GM18909 (cell line): ENCODE measurements at regions not wholly inside any gene's neighbourhood (a gene's known extent, or its start where the extent isn't known, plus 50 kb on each side); places are given as distances from the start of the nearest gene placed in this dataset.

Source experiments
- ATAC-seq: cut with Tn5 transposase; IDR thresholded peaks from one replicate; pipeline ENCODE4 v1.9.1; 2021; ENCODE audit warnings: mild to moderate bottlenecking; ENCODE audit not compliant: unreplicated experiment, poor library complexity

DNA sequence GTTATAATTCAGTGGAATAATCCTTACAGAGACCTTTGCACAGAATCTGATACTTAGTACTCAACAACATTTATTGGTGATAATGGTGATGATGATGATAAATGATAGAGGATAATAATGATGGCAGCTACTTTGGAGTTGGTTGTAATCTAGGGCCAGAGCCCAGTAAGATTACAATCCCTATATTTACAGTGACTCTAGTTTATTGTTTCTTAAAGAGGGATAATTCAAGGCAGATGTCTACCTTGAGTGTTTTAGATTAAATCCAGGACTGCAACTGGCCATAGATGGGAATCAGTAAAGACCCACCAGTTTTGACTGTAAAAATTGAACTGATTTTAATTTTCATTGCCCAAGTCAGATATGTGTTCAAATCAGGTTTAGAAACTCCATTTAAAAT is 813.9 kb upstream of the CNTNAP5 start:
- no peak for ATAC-seq

DNA sequence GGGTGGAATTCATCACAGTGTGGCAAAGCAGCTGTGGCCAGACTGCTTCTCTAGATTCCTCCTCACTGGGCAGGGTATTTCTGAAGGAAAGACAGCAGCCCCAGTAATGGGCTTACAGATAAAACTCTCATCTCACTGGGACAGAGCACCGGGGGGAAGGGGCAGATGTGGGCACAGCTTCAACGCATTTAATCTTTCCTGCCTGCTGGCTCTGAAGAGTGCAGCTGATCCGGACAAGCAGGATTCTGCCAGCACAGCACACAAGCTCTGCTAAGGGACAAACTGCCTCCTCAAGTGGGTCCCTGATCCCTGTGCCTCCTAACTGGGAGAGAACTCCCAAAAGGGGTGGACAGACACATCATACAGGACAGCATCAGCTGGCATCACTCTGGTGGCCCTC is 779.9 kb upstream of the CNTNAP5 start:
- ATAC-seq: no peak

DNA sequence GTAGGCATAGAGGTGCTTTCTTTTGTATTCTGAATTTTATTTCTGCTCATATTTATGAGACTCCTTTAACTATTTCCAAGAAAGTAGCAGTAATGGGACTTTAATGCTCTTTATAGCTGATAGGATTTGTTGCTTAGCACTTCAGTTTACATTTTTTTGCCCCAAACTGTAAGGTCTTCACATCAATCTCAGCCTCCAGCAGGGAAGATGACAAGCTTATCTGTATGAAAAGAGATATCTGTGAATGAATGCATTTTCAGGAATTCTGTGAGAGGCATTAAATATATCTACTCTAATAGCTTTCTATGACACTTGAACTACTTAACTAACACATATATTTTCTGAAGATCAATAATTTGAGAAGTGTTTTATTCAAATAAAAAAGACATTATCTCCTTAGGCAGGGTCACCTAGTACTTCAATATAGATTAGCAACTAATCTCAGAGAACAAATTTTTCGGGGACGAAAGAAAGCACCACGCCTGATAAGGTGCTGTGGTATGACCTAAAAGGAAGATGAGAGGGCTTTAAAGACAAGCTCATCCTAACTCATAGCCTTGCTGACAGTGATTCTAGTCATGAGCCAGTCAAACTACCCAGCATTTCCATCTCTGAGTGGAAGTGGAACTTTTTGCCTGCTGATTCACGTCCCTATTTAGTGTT is 766.1 kb upstream of the CNTNAP5 start:
- ATAC-seq: no peak

DNA sequence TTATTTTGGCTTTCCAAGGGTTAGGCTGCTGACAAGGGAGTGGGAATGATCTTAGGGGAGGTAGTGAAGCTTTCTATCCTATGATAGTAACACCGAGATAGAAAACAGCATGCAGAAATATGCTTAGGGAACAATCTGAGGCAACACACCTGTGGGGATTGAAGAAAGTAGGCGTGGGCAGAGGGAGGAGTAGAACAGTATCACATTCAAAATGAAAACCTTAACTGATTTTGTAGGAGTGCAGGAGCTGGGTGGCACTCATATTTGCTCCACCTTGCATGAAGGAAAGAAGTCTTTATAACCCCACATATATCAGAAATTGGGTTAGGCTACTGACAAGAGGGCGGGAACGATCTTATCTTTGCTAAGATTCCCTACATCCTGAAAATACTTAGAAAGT is 762.2 kb upstream of the CNTNAP5 start:
- no peak for ATAC-seq

DNA sequence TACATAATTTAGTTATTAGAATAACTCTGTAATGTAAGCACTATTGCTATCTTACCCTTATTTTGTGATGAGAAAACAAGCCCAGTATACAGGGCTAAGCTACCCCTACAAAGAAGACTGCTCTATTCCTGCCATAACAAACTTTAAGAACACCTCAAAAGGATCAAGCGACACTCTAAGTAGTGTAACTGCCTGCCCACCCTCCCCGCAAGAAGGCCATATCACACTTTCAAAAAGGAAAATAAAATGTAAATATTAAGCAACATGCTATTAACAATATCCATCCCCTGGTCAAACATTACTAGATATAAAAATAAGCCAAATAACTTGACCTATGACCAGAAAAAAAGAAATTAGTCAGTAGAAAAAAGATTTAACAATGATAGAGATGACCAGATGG is 741.7 kb upstream of the CNTNAP5 start:
- ATAC-seq: no peak

DNA sequence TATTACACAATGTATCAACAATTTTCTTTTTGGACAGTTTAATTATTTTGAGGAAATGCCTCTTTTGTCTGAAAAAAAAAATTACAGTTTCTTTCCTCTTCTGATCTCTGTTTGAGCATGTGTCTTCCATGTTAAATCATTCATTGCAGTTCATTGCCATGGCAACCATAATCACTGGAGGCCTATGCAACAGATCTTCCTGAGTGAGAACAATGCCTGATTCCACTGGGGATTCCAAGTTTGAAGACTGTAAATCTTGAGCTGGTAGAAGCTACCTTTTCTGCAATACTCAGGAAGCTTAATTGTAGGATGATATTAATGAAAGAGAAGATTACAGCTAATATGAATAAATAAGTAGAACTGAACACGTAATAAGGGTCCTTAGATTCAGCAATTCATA is 721.4 kb upstream of the CNTNAP5 start:
- ATAC-seq: no peak
